ENCODE measurements at regions not wholly inside any gene's neighbourhood (a gene's known extent, or its start where the extent isn't known, plus 50 kb on each side); places are given as distances from the start of the nearest gene placed in this dataset.
A peak's percentile ranks its signal among the peaks of the same experiment; 100 is the strongest.

DNA sequence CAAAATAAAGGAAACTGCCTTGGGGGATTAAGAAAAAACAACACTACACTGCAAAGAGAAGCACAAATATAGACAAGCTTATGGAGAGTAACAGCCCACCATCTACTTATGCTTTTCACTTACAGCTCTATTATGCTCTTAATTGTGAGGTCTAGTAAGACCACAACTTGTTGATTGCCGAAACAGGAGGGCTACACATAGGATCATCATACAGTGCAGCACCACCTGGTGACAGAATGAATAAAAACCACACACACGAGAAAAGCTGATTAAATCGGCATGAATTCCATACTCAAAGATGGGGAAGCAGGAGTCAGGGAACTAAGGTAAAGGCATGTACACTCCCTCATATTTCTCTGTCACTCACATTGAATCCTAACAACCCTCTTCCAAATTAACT lies 259.2 kb downstream of the IKZF2 start:
- BruUV-seq (replicated peaks): no TSS peak

More for the DNA sequence above, 259.2 kb downstream of the IKZF2 start:
- ChIA-PET POLR2A (no interaction called here), CTCF (ENCODE audit: low intra/inter-chr PET ratio) (no interaction called here)
- no peak for ATAC-seq
- Histone ChIP-seq H3K4me2 (ENCODE audit: insufficient read depth, low read length) (no peak overlapping the region), H4K20me1 (replicated peaks; ENCODE audit: control insufficient read depth, insufficient read depth, low read length) (no peaks in the 10 kb centered on the region), H3K4me3 (no peak overlapping the region), H3K9ac (ENCODE audit: insufficient read depth in 1 of 2, low read depth in 2 of 2, low read length in 2 of 2) (no peak overlapping the region), H3K79me2 (ENCODE audit: control insufficient read depth, insufficient read depth, low read length) (no peaks in the 10 kb centered on the region), H2AFZ (ENCODE audit: low read depth, low read length) (no peak overlapping the region), H3K9me1 (ENCODE audit: control insufficient read depth, insufficient read depth, low read length) (no peaks in the 10 kb centered on the region), H3K27ac (ENCODE audit: extremely low read depth, low read depth, low read length) (no peak overlapping the region), H3K9me3 (replicated peaks; ENCODE audit: control insufficient read depth, insufficient read depth, low read depth, low read length) (no peaks in the 10 kb centered on the region), H3K27me3 (ENCODE audit: control insufficient read depth in 2 of 2, insufficient read depth in 2 of 2, low read length in 2 of 2) (no peaks in the 10 kb centered on the region), H3K4me1 (replicated peaks in 1 of 2; ENCODE audit: control insufficient read depth in 2 of 2, insufficient read depth in 2 of 2, low read length in 2 of 2) (no peaks in the 10 kb centered on the region), H3K36me3 (ENCODE audit: control insufficient read depth, insufficient read depth, low read length) (no peaks in the 10 kb centered on the region)
- in situ Hi-C loops (cut with MboI): no loop called here
- no peak for FAIRE-seq
- DNase-seq (ENCODE audit: extremely low read depth in 1 of 4, low spot score in 3 of 4): peak in 1 of 4 experiments; percentile 2
- WGBS (ENCODE audit: insufficient coverage, low coverage, missing lambda C conversion rate): 0% methylated on average over 3 of the region's 3 CpGs
- no peak for TF ChIP-seq PHF8 (IDR thresholded peaks at IDR 0.05; ENCODE audit: borderline replicate concordance, low read length)
- no peak for TF ChIP-seq BDP1 (IDR thresholded peaks at IDR 0.05; ENCODE audit: insufficient read depth, insufficient read length)
- no peak for TF ChIP-seq CEBPB (tag; IDR thresholded peaks at IDR 0.05)
- TF ChIP-seq, protein P1, sequence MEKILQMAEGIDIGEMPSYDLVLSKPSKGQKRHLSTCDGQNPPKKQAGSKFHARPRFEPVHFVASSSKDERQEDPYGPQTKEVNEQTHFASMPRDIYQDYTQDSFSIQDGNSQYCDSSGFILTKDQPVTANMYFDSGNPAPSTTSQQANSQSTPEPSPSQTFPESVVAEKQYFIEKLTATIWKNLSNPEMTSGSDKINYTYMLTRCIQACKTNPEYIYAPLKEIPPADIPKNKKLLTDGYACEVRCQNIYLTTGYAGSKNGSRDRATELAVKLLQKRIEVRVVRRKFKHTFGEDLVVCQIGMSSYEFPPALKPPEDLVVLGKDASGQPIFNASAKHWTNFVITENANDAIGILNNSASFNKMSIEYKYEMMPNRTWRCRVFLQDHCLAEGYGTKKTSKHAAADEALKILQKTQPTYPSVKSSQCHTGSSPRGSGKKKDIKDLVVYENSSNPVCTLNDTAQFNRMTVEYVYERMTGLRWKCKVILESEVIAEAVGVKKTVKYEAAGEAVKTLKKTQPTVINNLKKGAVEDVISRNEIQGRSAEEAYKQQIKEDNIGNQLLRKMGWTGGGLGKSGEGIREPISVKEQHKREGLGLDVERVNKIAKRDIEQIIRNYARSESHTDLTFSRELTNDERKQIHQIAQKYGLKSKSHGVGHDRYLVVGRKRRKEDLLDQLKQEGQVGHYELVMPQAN (IDR thresholded peaks at IDR 0.05; ENCODE audit: borderline replicate concordance): no peak
- TF ChIP-seq ZNF41 (CRISPR knock-in tag; conservative IDR thresholded peaks at IDR 0.05): no peak
- no peak for TF ChIP-seq DMBX1 (CRISPR knock-in tag; IDR thresholded peaks at IDR 0.05; ENCODE audit: borderline replicate concordance)
- no peak for TF ChIP-seq ZNF354B (CRISPR knock-in tag; IDR thresholded peaks at IDR 0.05)
- TF ChIP-seq ZNF79 (CRISPR knock-in tag; IDR thresholded peaks at IDR 0.05; ENCODE audit: low read depth): no peak
- no peak for TF ChIP-seq GTF2F1 (IDR thresholded peaks at IDR 0.05; ENCODE audit: low read depth, low read length)
- no peak for TF ChIP-seq ETS2 (tag; IDR thresholded peaks at IDR 0.05; ENCODE audit: borderline replicate concordance, poor library complexity, severe bottlenecking)
- no peak for TF ChIP-seq TOE1 (IDR thresholded peaks at IDR 0.05; ENCODE audit: borderline replicate concordance)
- no peak for TF ChIP-seq TOE1 (CRISPR knock-in tag; IDR thresholded peaks at IDR 0.05; ENCODE audit: borderline replicate concordance, low read depth)
- no peak for TF ChIP-seq HOXB6 (CRISPR knock-in tag; IDR thresholded peaks at IDR 0.05; ENCODE audit: borderline replicate concordance)
- intact Hi-C loops (cut with micrococcal nuclease): no loop called here

Data from K562 (cell line).